PC-9 (cell line): ENCODE measurements at regions not wholly inside any gene's neighbourhood (a gene's known extent, or its start where the extent isn't known, plus 50 kb on each side); places are given as distances from the start of the nearest gene placed in this dataset.

Experiments used
- CTCF ChIP-seq: fragments of 200-600 bp; sonication (generic); conservative IDR thresholded peaks from 2 replicates; pipeline ENCODE4 v1.6.1; 2017; ENCODE audit warnings: mixed run types, antibody characterized with exemption, mild to moderate bottlenecking, moderate library complexity
- EZH2 ChIP-seq: fragments of 200-600 bp; sonication (generic); IDR thresholded peaks from 2 replicates; pipeline ENCODE4 v1.8.0; 2017; ENCODE audit warnings: antibody characterized with exemption, low read depth

GRCh38 chr6:137983269-137983668 is 116.2 kb downstream of the TNFAIP3 start:
- TF ChIP-seq CTCF = no peak
- TF ChIP-seq EZH2 = no peak
